Type B pancreatic cell (in vitro differentiated cells): ENCODE measurements at regions not wholly inside any gene's neighbourhood (a gene's known extent, or its start where the extent isn't known, plus 50 kb on each side); places are given as distances from the start of the nearest gene placed in this dataset.
A peak's percentile ranks its signal among the peaks of the same experiment; 100 is the strongest.

Experiments
- DNase-seq: peaks from one replicate; pipeline ENCODE4 v3.0.0; 2021; ENCODE audit warnings: mixed read lengths; ENCODE audit not compliant: unreplicated experiment; ENCODE audit errors: extremely low spot score
- H3K27ac Mint-ChIP-seq: 2 replicates; pipeline ENCODE4 v1.8.0; 2021; ENCODE audit warnings: mild to moderate bottlenecking, mixed read lengths
- H3K27me3 Mint-ChIP-seq: 2 replicates; pipeline ENCODE4 v1.8.0; 2021; ENCODE audit warnings: mixed read lengths
- H3K36me3 Mint-ChIP-seq: 2 replicates; pipeline ENCODE4 v1.8.0; 2021; ENCODE audit warnings: mixed read lengths
- H3K4me1 Mint-ChIP-seq: one replicate; pipeline ENCODE4 v1.8.0; 2021; ENCODE audit warnings: mixed read lengths; ENCODE audit not compliant: unreplicated experiment
- H3K4me3 Mint-ChIP-seq: 2 replicates; pipeline ENCODE4 v1.8.0; 2021; ENCODE audit warnings: mild to moderate bottlenecking, mixed read lengths
- H3K9me3 Mint-ChIP-seq: 2 replicates; pipeline ENCODE4 v1.8.0; 2021; ENCODE audit warnings: mixed read lengths
- CTCF ChIP-seq: fragments of 200-600 bp; sonication (generic); conservative IDR thresholded peaks from 2 replicates; pipeline ENCODE4 v1.5.0; 2021; ENCODE audit warnings: antibody characterized with exemption, mild to moderate bottlenecking

GRCh38 chr22:49111085-49111484 lies 716.6 kb downstream of the BRD1 start:
- Mint-ChIP-seq H3K9me3 (no peaks in the 10 kb centered on the region), H3K27me3 (peaks cover 40% of the 10 kb centered on the region), H3K36me3 (no peaks in the 10 kb centered on the region), H3K4me1 (no peaks in the 10 kb centered on the region), H3K27ac (no peak overlapping the region), H3K4me3 (no peak overlapping the region)
- peak; percentile 59 for DNase-seq
- no peak for TF ChIP-seq CTCF

GRCh38 chr22:49108636-49109315 lies 718.9 kb downstream of the BRD1 start:
- Mint-ChIP-seq H3K27me3 (peaks cover 49% of the 10 kb centered on the region), H3K4me3 (no peak overlapping the region), H3K36me3 (no peaks in the 10 kb centered on the region), H3K4me1 (no peaks in the 10 kb centered on the region), H3K27ac (no peak overlapping the region), H3K9me3 (no peaks in the 10 kb centered on the region)
- TF ChIP-seq CTCF: no peak
- no peak for DNase-seq

GRCh38 chr22:49107961-49108530 lies 719.6 kb downstream of the BRD1 start:
- TF ChIP-seq CTCF: no peak
- no peaks in the 10 kb centered on the region for H3K9me3 Mint-ChIP-seq
- H3K27ac Mint-ChIP-seq: no peak overlapping the region
- peaks cover 48% of the 10 kb centered on the region for H3K27me3 Mint-ChIP-seq
- H3K36me3 Mint-ChIP-seq: no peaks in the 10 kb centered on the region
- H3K4me3 Mint-ChIP-seq: no peak overlapping the region
- H3K4me1 Mint-ChIP-seq: no peaks in the 10 kb centered on the region
- no peak for DNase-seq

GRCh38 chr22:49107561-49107960 lies 720.1 kb downstream of the BRD1 start:
- Mint-ChIP-seq H3K9me3 (no peaks in the 10 kb centered on the region), H3K36me3 (no peaks in the 10 kb centered on the region), H3K4me1 (no peaks in the 10 kb centered on the region), H3K27me3 (peaks cover 52% of the 10 kb centered on the region), H3K27ac (no peak overlapping the region), H3K4me3 (no peak overlapping the region)
- TF ChIP-seq CTCF: no peak
- DNase-seq: no peak

GRCh38 chr22:49106842-49107152 lies 720.9 kb downstream of the BRD1 start:
- H3K27me3 Mint-ChIP-seq: peaks cover 52% of the 10 kb centered on the region
- TF ChIP-seq CTCF: no peak
- H3K27ac Mint-ChIP-seq: no peak overlapping the region
- no peak for DNase-seq
- no peaks in the 10 kb centered on the region for H3K36me3 Mint-ChIP-seq
- H3K4me1 Mint-ChIP-seq: no peaks in the 10 kb centered on the region
- H3K9me3 Mint-ChIP-seq: no peaks in the 10 kb centered on the region
- H3K4me3 Mint-ChIP-seq: no peak overlapping the region
